ENCODE measurements at regions not wholly inside any gene's neighbourhood (a gene's known extent, or its start where the extent isn't known, plus 50 kb on each side); places are given as distances from the start of the nearest gene placed in this dataset.
"Not testable (repeated sequence)": the region's sequence is repeated elsewhere in the genome, so short reads cannot be mapped to it uniquely, and the experiment has no call there.

DNA sequence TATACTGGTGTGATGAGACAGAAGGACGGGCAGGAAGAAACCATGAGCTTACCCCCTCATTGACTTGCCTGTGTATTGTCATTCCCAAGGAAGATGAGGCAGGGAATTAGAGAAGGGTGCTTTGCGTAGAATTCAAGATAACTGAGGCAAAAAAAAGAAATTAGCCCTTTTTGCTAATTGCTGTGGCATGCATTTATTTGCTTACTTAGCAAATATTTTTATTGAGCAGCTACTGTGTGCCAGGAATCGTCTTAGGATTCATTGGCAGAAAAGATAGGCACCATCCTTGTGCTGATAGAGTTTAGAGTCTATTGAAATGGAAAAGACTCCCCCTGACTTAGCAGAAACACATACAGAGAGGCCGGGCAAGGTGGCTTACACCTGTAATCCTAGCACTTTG is 541.9 kb downstream of the TMEM114 start:
- Mint-ChIP-seq H3K4me1 (ENCODE audit: low read depth in 2 of 2) (no peaks in the 10 kb centered on the region), H3K4me3 (no peak overlapping the region), H3K27ac (no peak overlapping the region), H3K36me3 (ENCODE audit: insufficient read depth) (no peaks in the 10 kb centered on the region), H3K27me3 (no peaks in the 10 kb centered on the region), H3K9me3 (peaks cover 8 to 30% of the 10 kb centered on the region in 2 donors)
- DNase-seq (no peak), ATAC-seq (replicated peaks) (no peak)

DNA sequence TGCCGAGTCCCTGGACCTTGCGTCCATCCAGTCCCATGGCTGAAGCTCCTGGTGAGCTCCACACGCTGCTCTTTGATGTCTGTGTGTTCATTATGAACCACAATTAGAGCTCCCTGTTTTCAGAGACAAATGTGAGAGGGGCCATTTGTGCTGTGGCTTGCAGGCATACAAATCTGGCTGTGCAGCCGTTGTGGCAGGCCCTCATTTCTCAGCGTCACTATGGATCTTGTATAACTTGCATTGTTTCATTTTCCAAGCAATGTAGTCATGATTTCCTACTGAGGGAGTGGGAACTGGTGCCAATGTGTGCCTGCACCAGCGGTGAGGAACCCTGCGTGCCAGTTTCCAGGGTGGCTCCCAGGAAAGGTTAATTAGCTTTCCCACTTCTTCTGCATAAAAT is 542.6 kb downstream of the TMEM114 start:
- no peak for ATAC-seq (replicated peaks)
- no peak for DNase-seq
- Mint-ChIP-seq H3K36me3 (ENCODE audit: insufficient read depth) (no peaks in the 10 kb centered on the region), H3K27ac (no peak overlapping the region), H3K9me3 (peaks cover 9 to 28% of the 10 kb centered on the region in 2 donors), H3K4me3 (no peak overlapping the region), H3K27me3 (no peaks in the 10 kb centered on the region), H3K4me1 (ENCODE audit: low read depth in 2 of 2) (no peaks in the 10 kb centered on the region)

DNA sequence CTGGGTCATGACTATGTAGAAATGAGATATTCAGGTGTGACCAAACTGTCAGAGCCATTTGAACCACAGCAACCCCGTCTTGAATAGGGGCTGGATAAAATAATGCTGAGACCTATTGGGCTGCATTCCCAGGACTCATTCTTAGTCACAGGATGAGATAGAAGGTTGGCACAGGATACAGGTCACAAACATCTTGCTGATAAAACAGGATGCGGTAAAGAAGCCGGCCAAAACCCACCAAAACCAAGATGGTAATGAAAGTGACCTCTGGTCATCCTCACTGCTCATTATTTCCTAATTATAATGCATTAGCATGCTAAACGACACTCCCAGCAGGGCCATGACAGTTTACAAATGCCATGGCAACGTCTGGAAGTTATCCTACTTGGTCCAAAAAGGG is 545.5 kb downstream of the TMEM114 start:
- H3K27me3 Mint-ChIP-seq = no peaks in the 10 kb centered on the region
- no peaks in the 10 kb centered on the region for H3K36me3 Mint-ChIP-seq (ENCODE audit: insufficient read depth)
- no peak for DNase-seq
- H3K4me3 Mint-ChIP-seq = no peak overlapping the region
- no peak for ATAC-seq (replicated peaks)
- peaks cover 7 to 15% of the 10 kb centered on the region in 2 donors for H3K9me3 Mint-ChIP-seq
- H3K4me1 Mint-ChIP-seq (ENCODE audit: low read depth in 2 of 2) = no peaks in the 10 kb centered on the region
- H3K27ac Mint-ChIP-seq = no peak overlapping the region

DNA sequence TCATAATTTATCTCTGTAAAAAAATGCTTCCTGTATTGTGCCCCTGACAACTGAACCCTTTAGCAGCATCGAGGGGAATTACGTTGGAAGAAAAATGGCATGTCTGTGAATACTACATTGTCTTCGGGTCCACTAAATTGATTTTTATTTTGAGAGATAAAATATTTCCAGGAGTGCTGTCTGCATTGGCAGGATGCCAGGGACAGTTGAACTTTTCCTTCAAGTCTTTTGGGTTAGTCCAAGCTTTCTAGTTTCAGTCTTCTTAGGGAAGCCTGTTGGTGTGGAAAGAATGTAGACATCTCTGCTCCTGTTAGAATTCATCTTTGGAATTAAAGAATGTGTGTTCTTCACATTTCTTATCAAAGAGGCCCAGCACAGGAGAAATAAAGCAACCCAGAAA is 557.9 kb downstream of the TMEM114 start:
- ATAC-seq (replicated peaks) (no peak), DNase-seq (no peak)
- Mint-ChIP-seq H3K4me1 (ENCODE audit: low read depth in 2 of 2) (no peaks in the 10 kb centered on the region), H3K27me3 (no peaks in the 10 kb centered on the region), H3K4me3 (no peak overlapping the region), H3K27ac (no peak overlapping the region), H3K9me3 (peaks cover 7 to 19% of the 10 kb centered on the region in 2 donors), H3K36me3 (ENCODE audit: insufficient read depth) (no peaks in the 10 kb centered on the region)

DNA sequence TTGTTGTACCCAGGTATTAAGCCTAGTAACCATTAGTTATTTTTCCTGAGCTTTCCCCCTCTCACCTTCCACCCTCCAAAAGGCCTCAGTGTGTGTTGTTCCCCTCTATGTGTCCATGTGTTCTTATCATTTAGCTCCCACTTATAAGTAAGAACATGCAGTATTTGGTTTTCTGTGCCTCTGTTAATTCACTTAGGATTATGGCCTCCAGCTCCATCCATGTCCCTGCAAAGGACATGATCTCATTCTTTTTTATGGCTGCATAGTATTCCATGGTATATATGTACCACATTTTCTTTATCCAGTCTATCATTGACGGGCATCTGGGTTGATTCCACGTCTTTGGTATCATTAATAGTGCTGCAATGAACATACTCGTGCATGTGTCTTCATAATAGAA is 560.3 kb downstream of the TMEM114 start:
- H3K4me3 Mint-ChIP-seq; ATAC-seq (replicated peaks); H3K4me1 Mint-ChIP-seq (ENCODE audit: low read depth in 2 of 2); H3K36me3 Mint-ChIP-seq (ENCODE audit: insufficient read depth); H3K27ac Mint-ChIP-seq; DNase-seq; H3K27me3 Mint-ChIP-seq: not testable (repeated sequence)
- H3K9me3 Mint-ChIP-seq = peaks cover 8 to 16% of the 10 kb centered on the region in 2 donors

DNA sequence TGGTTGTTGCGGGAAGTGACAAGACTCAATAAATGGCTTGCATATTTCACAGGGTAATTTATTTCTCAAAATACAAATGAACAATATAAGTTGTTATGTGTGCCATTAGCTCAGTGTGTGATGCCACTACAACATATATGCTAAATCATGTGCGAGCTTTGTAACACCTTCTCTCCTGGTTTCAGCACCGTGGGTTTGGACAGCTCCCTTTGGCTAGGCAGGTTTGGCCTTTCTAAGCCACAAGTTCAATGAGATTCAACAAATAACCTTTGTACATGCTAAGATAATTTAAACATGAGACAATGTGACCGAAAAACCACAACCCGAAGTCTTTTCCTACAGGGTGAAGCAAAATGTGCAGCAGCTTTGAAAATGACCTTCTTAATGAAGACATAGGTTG is 563.9 kb downstream of the TMEM114 start:
- ATAC-seq (replicated peaks) (no peak), DNase-seq (no peak)
- no peaks in the 10 kb centered on the region for H3K36me3 Mint-ChIP-seq (ENCODE audit: insufficient read depth)
- no peak overlapping the region for H3K4me3 Mint-ChIP-seq
- no peaks in the 10 kb centered on the region for H3K4me1 Mint-ChIP-seq (ENCODE audit: low read depth in 2 of 2)
- no peaks in the 10 kb centered on the region for H3K27me3 Mint-ChIP-seq
- H3K9me3 Mint-ChIP-seq = peaks cover 13 to 27% of the 10 kb centered on the region in 2 donors
- no peak overlapping the region for H3K27ac Mint-ChIP-seq

DNA sequence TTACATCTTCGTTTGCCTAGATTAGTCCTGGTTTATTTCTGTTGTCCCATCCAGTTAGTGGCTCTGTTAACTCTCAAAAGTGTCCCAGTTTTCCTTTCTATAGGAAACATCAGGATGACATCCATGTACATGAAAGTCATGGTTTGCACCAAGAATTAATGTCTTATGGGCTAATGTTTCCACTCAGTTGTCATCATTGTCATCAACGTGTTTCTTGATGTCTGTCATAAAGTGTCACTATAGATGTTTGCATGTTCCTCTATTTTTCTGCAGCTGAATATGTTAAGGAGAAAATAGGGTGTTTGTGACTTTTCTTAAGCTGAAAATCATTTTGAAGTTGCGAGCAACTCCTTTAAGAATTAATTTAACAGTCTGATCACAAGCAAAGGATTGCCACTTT is 567.0 kb downstream of the TMEM114 start:
- ATAC-seq (replicated peaks) (no peak), DNase-seq (no peak)
- no peak overlapping the region for H3K4me3 Mint-ChIP-seq
- no peaks in the 10 kb centered on the region for H3K4me1 Mint-ChIP-seq (ENCODE audit: low read depth in 2 of 2)
- H3K9me3 Mint-ChIP-seq = peaks cover 10 to 22% of the 10 kb centered on the region in 2 donors
- H3K27ac Mint-ChIP-seq = no peak overlapping the region
- no peaks in the 10 kb centered on the region for H3K36me3 Mint-ChIP-seq (ENCODE audit: insufficient read depth)
- no peaks in the 10 kb centered on the region for H3K27me3 Mint-ChIP-seq

DNA sequence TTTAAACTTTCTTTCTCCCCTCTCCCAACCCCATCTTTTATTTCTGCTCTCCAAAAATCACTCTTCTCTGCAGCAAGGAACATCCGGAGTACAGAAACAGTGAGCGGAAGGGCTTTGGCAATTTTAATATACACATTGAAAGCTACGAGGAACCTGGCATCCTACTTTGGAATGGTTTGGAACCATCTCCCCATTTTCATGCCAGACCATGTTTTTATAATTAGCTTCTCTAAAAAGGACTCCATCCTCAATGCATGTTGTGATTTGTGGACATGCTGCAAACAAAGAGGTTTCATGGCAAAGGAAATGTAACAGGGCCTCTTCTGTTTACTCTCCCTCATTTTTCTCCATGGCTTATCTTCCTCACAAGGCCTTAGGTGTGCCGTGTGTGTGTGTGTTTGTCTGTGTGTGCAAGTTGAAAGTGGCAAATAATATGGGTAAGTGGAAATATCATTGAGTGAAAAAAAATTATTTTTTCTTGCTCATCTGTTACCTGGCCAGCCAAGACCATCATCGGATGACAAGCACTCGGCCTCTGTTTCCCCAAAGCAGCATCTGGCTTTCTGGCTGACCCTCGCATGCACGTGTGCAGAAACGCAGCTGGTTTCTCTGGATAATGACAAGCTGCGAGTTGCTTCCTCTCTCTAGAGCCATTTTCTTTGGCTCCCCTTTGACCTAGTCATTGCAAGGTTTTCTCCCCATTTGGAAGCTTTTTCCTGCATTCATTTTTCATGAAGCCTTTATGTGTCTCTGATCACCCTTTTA is 585.0 kb downstream of the TMEM114 start:
- H3K9me3 Mint-ChIP-seq = peaks cover 15 to 24% of the 10 kb centered on the region in 2 donors
- H3K4me3 Mint-ChIP-seq = no peak overlapping the region
- DNase-seq (no peak), ATAC-seq (replicated peaks) (no peak)
- H3K4me1 Mint-ChIP-seq (ENCODE audit: low read depth in 2 of 2) = no peaks in the 10 kb centered on the region
- no peaks in the 10 kb centered on the region for H3K36me3 Mint-ChIP-seq (ENCODE audit: insufficient read depth)
- H3K27ac Mint-ChIP-seq = no peak overlapping the region
- H3K27me3 Mint-ChIP-seq = no peaks in the 10 kb centered on the region

DNA sequence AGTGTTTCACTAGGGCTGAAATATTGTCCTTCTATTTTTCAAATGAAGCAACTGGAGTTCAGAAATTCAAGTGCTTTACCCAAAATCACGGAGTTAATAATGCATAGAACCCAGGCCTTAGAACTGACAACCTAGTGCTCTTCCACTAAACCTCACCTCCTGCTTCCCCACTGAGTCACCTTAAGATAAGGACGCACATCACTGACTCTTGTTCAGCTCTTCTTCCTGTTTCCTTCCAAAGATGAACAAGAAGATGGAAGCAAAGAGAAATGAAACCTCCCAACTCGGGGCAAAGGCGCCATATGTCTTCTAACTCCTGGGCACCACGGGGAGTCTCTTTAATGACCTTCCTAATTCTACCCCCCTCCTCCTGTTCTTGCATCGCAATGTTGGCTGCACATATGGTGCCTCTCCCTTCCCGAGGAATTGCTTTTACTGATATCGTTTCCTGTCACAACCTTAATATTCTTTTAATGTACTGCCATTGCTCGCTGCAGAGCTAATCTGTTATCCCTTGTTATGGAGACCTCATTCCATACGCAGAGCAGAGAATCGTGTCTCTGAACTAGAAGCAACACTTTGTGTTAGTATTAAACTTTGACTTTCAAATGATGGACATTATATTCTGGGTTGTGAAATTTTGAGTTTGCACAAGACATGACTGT is 591.4 kb downstream of the TMEM114 start:
- Mint-ChIP-seq H3K4me3 (no peak overlapping the region), H3K9me3 (peaks cover 10 to 22% of the 10 kb centered on the region in 2 donors), H3K27me3 (no peaks in the 10 kb centered on the region), H3K27ac (no peak overlapping the region), H3K36me3 (ENCODE audit: insufficient read depth) (no peaks in the 10 kb centered on the region), H3K4me1 (ENCODE audit: low read depth in 2 of 2) (no peaks in the 10 kb centered on the region)
- no peak for DNase-seq
- ATAC-seq (replicated peaks) = no peak

DNA sequence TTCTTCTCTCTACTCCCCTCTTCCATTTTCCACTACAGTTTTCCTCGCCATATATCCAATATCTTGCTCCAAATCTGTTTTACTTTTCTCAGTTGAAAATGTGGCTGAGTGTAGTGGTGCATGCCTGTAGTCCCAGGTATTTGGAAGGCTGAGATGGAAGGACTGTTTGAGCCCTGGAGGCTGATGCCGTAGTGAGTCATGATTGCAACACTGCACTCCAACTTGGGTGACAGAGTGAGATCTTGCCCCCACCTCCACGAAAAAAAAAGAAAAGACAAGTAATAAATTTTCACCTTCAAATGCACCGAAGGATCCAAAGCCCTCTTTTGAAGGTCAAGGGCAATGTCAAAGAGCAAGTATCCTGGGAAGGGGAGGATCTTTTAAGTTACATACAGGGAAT is 592.3 kb downstream of the TMEM114 start:
- Mint-ChIP-seq H3K27ac (no peak overlapping the region), H3K9me3 (peaks cover 10 to 18% of the 10 kb centered on the region in 2 donors), H3K4me3 (no peak overlapping the region), H3K27me3 (no peaks in the 10 kb centered on the region), H3K4me1 (ENCODE audit: low read depth in 2 of 2) (no peaks in the 10 kb centered on the region), H3K36me3 (ENCODE audit: insufficient read depth) (no peaks in the 10 kb centered on the region)
- ATAC-seq (replicated peaks) = no peak
- DNase-seq = no peak

DNA sequence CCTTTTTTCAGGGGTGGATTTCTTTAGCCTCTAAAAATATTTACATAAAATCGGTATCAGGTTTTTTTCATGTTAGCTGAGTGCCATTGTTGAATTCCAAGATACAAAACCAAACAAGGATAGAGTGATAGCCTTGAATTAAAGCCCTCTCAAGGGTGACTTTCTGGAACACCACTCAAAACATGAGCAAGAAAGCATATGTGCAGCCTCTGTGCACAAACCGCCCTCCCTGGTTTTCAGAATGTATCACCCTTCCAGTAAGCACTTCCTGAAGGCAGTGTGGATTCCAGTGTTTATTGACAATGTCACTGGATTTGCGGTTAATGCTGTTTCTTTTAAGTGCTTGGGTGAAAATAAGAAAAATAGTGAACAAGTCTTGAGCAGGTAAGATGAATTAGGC is 597.7 kb downstream of the TMEM114 start:
- H3K4me3 Mint-ChIP-seq = no peak overlapping the region
- no peaks in the 10 kb centered on the region for H3K4me1 Mint-ChIP-seq (ENCODE audit: low read depth in 2 of 2)
- H3K36me3 Mint-ChIP-seq (ENCODE audit: insufficient read depth) = no peaks in the 10 kb centered on the region
- no peak for ATAC-seq (replicated peaks)
- no peak for DNase-seq
- no peaks in the 10 kb centered on the region for H3K27me3 Mint-ChIP-seq
- no peak overlapping the region for H3K27ac Mint-ChIP-seq
- peaks cover 0 to 1% of the 10 kb centered on the region in 2 donors for H3K9me3 Mint-ChIP-seq

DNA sequence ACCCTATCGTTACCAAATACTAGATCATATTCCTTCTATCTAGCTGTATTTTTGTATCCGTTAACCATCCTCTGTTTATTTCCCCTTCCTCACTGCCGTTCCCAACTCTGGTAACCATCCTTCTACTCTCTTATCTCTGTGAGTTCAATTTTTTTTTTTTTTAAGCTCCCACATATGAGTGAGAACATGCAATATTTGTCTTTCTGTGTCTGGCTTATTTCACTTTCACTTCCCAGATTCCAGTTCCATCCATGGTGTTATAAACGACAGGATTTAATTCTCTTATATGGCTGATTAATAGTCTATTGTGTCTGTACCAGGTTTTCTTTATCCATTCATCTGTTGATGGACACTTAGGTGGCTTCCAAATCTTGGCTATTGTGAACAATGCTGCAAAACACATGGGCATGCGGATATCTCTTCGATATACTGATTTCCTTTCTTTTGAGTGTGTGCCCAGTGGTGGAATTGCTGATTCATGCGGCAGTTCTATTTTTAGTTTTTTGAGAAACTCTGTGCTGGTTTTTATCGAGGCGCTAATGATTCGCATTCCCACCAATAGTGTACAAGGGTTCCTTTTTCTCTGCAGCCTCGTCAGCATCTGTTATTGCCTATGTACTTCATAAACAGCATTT is 599.6 kb downstream of the TMEM114 start:
- no peak overlapping the region for H3K4me3 Mint-ChIP-seq
- no peak for ATAC-seq (replicated peaks)
- no peak overlapping the region for H3K27ac Mint-ChIP-seq
- no peak for DNase-seq
- no peaks in the 10 kb centered on the region for H3K4me1 Mint-ChIP-seq (ENCODE audit: low read depth in 2 of 2)
- peaks cover 0 to 1% of the 10 kb centered on the region in 2 donors for H3K9me3 Mint-ChIP-seq
- no peaks in the 10 kb centered on the region for H3K27me3 Mint-ChIP-seq
- H3K36me3 Mint-ChIP-seq (ENCODE audit: insufficient read depth) = no peaks in the 10 kb centered on the region

DNA sequence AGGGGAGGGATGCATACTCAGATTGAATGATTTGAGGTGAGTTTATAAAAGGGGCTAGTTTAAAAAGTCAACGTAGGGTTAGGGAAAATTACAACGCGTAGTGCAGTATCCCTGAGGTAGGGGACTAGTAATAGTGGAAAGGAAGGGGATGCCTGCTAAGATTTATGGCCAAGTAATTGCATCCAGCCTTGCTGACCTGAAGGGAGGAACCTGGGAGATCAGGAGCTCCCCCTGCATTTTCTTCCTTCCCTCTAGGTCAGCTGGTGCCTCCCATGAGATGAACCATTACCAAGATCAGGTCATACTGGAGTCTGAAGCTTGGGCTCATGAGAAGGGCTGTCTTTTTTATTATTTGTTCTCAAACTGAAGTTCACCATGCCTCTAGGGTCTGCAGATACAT is 606.6 kb downstream of the TMEM114 start:
- ATAC-seq (replicated peaks) (no peak), DNase-seq (no peak)
- Mint-ChIP-seq H3K4me1 (ENCODE audit: low read depth in 2 of 2) (no peaks in the 10 kb centered on the region), H3K27me3 (no peaks in the 10 kb centered on the region), H3K36me3 (ENCODE audit: insufficient read depth) (no peaks in the 10 kb centered on the region), H3K9me3 (peaks cover 2 to 8% of the 10 kb centered on the region in 2 donors), H3K4me3 (no peak overlapping the region), H3K27ac (no peak overlapping the region)

DNA sequence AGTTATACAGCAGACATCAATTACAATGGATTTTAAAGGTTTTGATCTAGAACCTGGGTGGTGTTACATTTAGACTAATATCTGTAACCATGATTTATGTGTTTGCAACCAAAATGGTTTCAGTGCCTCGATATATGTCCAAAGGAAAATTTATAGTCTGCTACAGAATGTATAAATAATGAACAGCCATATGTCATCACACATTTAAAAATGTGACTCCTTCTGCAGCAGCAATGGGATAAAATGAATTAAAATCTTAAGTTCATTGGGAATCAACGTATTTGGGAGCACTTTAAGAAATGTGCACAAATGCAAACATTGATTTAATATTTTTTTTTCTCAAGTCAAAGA is 610.2 kb downstream of the TMEM114 start:
- peaks cover 8 to 15% of the 10 kb centered on the region in 2 donors for H3K9me3 Mint-ChIP-seq
- H3K27me3 Mint-ChIP-seq = no peaks in the 10 kb centered on the region
- H3K4me3 Mint-ChIP-seq = no peak overlapping the region
- no peaks in the 10 kb centered on the region for H3K4me1 Mint-ChIP-seq (ENCODE audit: low read depth in 2 of 2)
- no peaks in the 10 kb centered on the region for H3K36me3 Mint-ChIP-seq (ENCODE audit: insufficient read depth)
- DNase-seq (no peak), ATAC-seq (replicated peaks) (no peak)
- no peak overlapping the region for H3K27ac Mint-ChIP-seq

Measured in effector memory CD8-positive, alpha-beta T cell (primary cell).